ENCODE measurements at regions not wholly inside any gene's neighbourhood (a gene's known extent, or its start where the extent isn't known, plus 50 kb on each side); places are given as distances from the start of the nearest gene placed in this dataset.
"Not testable (repeated sequence)": the region's sequence is repeated elsewhere in the genome, so short reads cannot be mapped to it uniquely, and the experiment has no call there.

DNA sequence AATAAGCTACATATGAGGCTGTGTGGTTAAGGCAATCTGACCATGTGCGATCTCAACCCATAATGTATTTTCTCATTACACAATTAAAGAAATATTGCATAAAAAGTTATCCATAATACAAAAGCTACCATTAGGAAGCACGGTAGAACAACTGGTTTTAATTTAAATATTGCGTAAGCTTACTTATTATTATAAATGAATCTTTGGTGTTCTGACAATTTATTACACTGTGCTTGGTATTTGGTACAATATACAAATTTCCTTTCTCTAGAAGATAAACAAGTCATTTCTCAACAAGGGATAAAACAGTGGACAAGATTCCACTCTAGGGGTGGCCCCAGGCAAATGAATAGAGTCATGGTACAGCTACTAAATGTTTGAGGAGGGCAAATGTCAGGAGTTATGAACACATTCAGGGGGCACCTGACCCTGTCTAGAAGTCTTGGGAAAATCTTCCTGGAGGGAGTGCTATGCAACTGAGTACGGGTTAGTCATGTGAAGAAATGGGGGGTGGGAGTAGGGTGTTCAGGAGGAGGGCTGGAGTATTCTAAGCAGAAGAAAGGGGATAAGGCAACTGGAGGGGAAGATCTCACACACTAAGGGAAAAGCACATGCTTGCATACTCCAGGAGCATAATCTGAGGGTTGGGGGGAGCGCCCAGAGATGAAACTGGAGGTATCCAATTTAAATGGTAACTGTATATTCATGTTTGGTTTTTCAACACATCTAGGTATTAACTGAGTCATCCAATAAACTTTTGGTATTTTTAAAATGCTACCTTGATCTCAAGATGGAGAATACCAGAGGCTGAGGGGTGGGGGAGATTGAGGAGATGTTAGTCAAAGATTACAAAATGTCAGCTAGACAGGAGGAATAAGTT lies 296.9 kb upstream of the SGK1 start:
- TF ChIP-seq, protein P1, sequence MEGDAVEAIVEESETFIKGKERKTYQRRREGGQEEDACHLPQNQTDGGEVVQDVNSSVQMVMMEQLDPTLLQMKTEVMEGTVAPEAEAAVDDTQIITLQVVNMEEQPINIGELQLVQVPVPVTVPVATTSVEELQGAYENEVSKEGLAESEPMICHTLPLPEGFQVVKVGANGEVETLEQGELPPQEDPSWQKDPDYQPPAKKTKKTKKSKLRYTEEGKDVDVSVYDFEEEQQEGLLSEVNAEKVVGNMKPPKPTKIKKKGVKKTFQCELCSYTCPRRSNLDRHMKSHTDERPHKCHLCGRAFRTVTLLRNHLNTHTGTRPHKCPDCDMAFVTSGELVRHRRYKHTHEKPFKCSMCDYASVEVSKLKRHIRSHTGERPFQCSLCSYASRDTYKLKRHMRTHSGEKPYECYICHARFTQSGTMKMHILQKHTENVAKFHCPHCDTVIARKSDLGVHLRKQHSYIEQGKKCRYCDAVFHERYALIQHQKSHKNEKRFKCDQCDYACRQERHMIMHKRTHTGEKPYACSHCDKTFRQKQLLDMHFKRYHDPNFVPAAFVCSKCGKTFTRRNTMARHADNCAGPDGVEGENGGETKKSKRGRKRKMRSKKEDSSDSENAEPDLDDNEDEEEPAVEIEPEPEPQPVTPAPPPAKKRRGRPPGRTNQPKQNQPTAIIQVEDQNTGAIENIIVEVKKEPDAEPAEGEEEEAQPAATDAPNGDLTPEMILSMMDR (IDR thresholded peaks at IDR 0.05; ENCODE audit: insufficient read depth, low read length, poor library complexity, severe bottlenecking): no peak
- H3K36me3 ChIP-seq (ENCODE audit: control insufficient read depth, insufficient read depth, low read length): no peaks in the 10 kb centered on the region
- DNase-seq (ENCODE audit: low read depth): no peak
- no peaks in the 10 kb centered on the region for H3K27me3 ChIP-seq (ENCODE audit: control insufficient read depth, insufficient read depth, low read length)
- no peak overlapping the region for H3K4me3 ChIP-seq (ENCODE audit: low read depth, low read length)

DNA sequence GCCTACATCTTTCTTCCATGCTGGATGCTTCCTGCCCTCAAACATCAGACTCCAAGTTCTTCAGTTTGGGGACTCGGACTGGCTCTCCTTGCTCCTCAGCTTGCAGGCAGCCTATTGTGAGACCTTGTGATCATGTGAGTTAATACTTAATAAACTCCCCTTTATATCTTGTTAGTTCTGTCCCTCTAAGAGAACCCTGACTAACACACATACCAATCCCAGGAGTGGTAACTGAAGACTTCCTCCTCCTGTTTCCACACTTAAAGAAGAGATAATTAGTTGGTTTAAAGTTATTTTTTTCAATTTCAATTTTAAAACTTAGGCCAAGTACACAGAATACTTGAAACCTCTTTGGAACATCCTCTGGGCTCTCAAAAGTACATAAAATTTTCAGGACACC lies 294.2 kb upstream of the SGK1 start:
- not testable (repeated sequence) for DNase-seq (ENCODE audit: low read depth); H3K27me3 ChIP-seq (ENCODE audit: control insufficient read depth, insufficient read depth, low read length); H3K36me3 ChIP-seq (ENCODE audit: control insufficient read depth, insufficient read depth, low read length); H3K4me3 ChIP-seq (ENCODE audit: low read depth, low read length)

DNA sequence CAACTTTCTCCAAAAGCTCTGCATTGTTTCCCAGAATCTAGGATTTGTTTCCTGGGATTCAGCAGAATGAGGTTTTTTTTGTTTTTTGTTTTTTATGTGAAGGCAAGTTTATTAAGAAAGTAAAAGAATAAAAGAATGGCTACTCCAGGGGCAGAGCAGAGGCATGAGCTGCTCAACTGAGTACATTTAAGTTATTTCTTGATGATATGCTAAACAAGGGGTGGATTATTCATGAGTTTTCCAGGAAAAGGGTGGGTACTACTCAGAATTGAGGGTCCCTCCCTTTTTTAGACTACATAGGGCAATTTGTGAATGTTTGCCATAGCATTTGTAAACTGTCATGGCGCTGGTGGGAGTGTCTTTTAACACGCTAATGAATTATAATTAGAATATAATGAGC lies 292.5 kb upstream of the SGK1 start:
- Histone ChIP-seq H3K27me3 (ENCODE audit: control insufficient read depth, insufficient read depth, low read length) (no peaks in the 10 kb centered on the region), H3K4me3 (ENCODE audit: low read depth, low read length) (no peak overlapping the region), H3K36me3 (ENCODE audit: control insufficient read depth, insufficient read depth, low read length) (no peaks in the 10 kb centered on the region)
- TF ChIP-seq, protein P1 (IDR thresholded peaks at IDR 0.05; ENCODE audit: insufficient read depth, low read length, poor library complexity, severe bottlenecking): no peak
- DNase-seq (ENCODE audit: low read depth): no peak

DNA sequence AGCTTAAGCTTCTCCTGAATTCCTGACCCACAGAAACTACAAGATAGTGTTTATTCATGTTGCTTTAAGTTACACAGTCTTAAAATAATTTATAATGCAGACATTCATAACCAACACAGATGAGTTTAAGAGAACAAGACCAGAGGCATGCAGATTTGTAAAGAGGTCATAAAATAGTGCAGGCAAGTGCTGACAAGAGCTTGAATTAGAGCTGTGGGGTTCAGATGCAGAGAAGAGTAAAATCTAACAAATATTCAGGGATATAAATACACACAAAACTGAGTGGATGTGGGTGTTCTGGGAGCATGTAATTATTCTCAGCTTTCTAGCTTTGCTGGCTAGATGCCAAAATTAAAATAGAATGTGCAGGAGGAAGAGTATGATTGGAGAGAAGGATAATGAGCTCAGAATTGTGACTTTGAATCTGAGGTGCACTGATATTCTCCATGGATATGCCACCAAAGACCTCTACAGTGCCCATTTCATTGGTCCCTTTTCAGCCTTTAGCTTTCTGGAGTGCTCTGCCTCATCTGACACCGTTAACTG lies 291.9 kb upstream of the SGK1 start:
- no peaks in the 10 kb centered on the region for H3K36me3 ChIP-seq (ENCODE audit: control insufficient read depth, insufficient read depth, low read length)
- no peak for DNase-seq (ENCODE audit: low read depth)
- H3K4me3 ChIP-seq (ENCODE audit: low read depth, low read length): no peak overlapping the region
- no peaks in the 10 kb centered on the region for H3K27me3 ChIP-seq (ENCODE audit: control insufficient read depth, insufficient read depth, low read length)
- TF ChIP-seq, protein P1 (IDR thresholded peaks at IDR 0.05; ENCODE audit: insufficient read depth, low read length, poor library complexity, severe bottlenecking): no peak

DNA sequence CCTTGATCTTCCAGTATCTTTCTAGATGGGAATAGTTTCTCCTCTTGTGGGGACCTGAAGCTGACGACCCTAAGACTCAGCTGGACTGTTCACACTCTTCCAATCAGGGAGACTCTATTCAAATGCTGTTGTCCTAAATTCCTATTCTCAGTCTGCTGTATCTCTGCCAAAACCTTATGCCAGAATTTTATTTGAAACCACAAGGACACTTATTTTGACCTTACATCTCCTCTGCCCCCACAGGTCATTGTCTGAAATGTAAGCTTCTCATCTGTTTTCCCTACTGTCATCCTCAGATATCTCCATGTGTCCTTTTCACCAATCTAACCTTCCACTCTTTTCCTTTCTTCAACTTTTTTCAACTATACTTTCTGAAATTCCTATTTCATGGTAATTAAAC lies 289.5 kb upstream of the SGK1 start:
- DNase-seq (ENCODE audit: low read depth): no peak
- Histone ChIP-seq H3K27me3 (ENCODE audit: control insufficient read depth, insufficient read depth, low read length) (no peaks in the 10 kb centered on the region), H3K4me3 (ENCODE audit: low read depth, low read length) (no peak overlapping the region), H3K36me3 (ENCODE audit: control insufficient read depth, insufficient read depth, low read length) (no peaks in the 10 kb centered on the region)
- TF ChIP-seq, protein P1 (IDR thresholded peaks at IDR 0.05; ENCODE audit: insufficient read depth, low read length, poor library complexity, severe bottlenecking): no peak

DNA sequence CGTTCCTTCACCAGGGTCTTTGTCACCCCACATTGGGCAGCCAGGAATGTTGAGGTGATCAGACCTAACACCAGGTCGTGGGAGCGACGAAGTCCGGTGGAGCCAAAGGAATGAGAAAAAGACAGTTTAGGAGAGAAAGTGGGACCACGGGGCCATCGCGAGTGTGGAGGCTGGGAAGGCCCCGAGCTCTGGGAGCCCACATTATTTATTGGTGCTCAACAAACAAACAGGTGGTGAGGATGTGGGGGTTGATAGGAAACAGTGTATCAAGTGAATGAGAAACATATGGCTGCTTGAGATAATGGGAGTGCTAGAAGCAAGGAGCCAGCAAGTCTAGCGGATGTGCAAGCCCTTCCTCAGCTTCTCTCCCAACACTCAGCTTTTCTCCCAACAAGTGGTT lies 287.1 kb upstream of the SGK1 start:
- TF ChIP-seq, protein P1 (IDR thresholded peaks at IDR 0.05; ENCODE audit: insufficient read depth, low read length, poor library complexity, severe bottlenecking): no peak
- DNase-seq (ENCODE audit: low read depth): no peak
- no peaks in the 10 kb centered on the region for H3K36me3 ChIP-seq (ENCODE audit: control insufficient read depth, insufficient read depth, low read length)

More for the DNA sequence above, 287.1 kb upstream of the SGK1 start:
- Histone ChIP-seq H3K27me3 (ENCODE audit: control insufficient read depth, insufficient read depth, low read length) (no peaks in the 10 kb centered on the region), H3K4me3 (ENCODE audit: low read depth, low read length) (no peak overlapping the region)
